ENCODE measurements at regions not wholly inside any gene's neighbourhood (a gene's known extent, or its start where the extent isn't known, plus 50 kb on each side); places are given as distances from the start of the nearest gene placed in this dataset.
A peak's percentile ranks its signal among the peaks of the same experiment; 100 is the strongest.

- Histone ChIP-seq H3K9me3 (no peaks in the 10 kb centered on the region), H3K4me1 (peaks cover 0 to 7% (median 2%) of the 10 kb centered on the region in 4 donors), H3K27ac (no peak overlapping the region), H3K4me3 (no peak overlapping the region), H3K27me3 (no peaks in the 10 kb centered on the region), H3K36me3 (no peaks in the 10 kb centered on the region)
- intact Hi-C loops (cut with DNase I; ENCODE audit: low total_unique reads), result no loop called here
- DNase-seq, result no peak
- in situ Hi-C loops (cut with MboI; ENCODE audit: low pct_ligation_motif_present in 1 of 4, low pct_unique_long_range_greater_than_20kb in 1 of 4, low sequenced_read_pairs in 3 of 4), result no loop called here
- WGBS, 2 donors (ENCODE audit: low coverage in 1 of 2), result 15 to 33% methylated on average over 2 of the region's 2 CpGs
- TF ChIP-seq POLR2A (IDR thresholded peaks at IDR 0.05), result no peak
- no peak for TF ChIP-seq EP300 (IDR thresholded peaks at IDR 0.05; ENCODE audit: low read depth)
- no peak for TF ChIP-seq CTCF (IDR thresholded peaks at IDR 0.05)
- TF ChIP-seq POLR2AphosphoS5 (IDR thresholded peaks at IDR 0.05), result no peak
Measured at GRCh38 chr2:67950919-67951318, 111.9 kb downstream of the C1D start.

- no peak for TF ChIP-seq EP300 (IDR thresholded peaks at IDR 0.05; ENCODE audit: low read depth)
- no peak for TF ChIP-seq CTCF (IDR thresholded peaks at IDR 0.05)
- TF ChIP-seq POLR2AphosphoS5 (IDR thresholded peaks at IDR 0.05), result no peak
- TF ChIP-seq POLR2A (IDR thresholded peaks at IDR 0.05), result no peak
- intact Hi-C loops (cut with DNase I; ENCODE audit: low total_unique reads), result no loop called here
- no peak for DNase-seq
Measured at GRCh38 chr2:67952066-67952465, 110.7 kb downstream of the C1D start.

GRCh38 chr2:67954093-67954748 lies 108.6 kb downstream of the C1D start:
- WGBS, 2 donors (ENCODE audit: low coverage in 1 of 2), result 0 to 45% methylated on average over 1 to 6 of the region's 6 CpGs
- peak; percentile 23 for DNase-seq
- Histone ChIP-seq H3K9me3 (no peaks in the 10 kb centered on the region), H3K4me3 (no peak overlapping the region), H3K27me3 (no peaks in the 10 kb centered on the region), H3K4me1 (peaks cover 0 to 7% (median 2%) of the 10 kb centered on the region in 4 donors), H3K27ac (no peak overlapping the region), H3K36me3 (no peaks in the 10 kb centered on the region)
- TF ChIP-seq POLR2AphosphoS5 (IDR thresholded peaks at IDR 0.05) (no peak), CTCF (IDR thresholded peaks at IDR 0.05) (no peak), EP300 (IDR thresholded peaks at IDR 0.05; ENCODE audit: low read depth) (no peak), POLR2A (IDR thresholded peaks at IDR 0.05) (no peak)
- intact Hi-C loops (cut with DNase I; ENCODE audit: low total_unique reads), result no loop called here
- in situ Hi-C loops (cut with MboI; ENCODE audit: low pct_ligation_motif_present in 1 of 4, low pct_unique_long_range_greater_than_20kb in 1 of 4, low sequenced_read_pairs in 3 of 4), result no loop called here

More at GRCh38 chr2:67952066-67952465, 110.7 kb downstream of the C1D start:
- in situ Hi-C loops (cut with MboI; ENCODE audit: low pct_ligation_motif_present in 1 of 4, low pct_unique_long_range_greater_than_20kb in 1 of 4, low sequenced_read_pairs in 3 of 4), result no loop called here
- no peak overlapping the region for H3K4me3 ChIP-seq
- no peaks in the 10 kb centered on the region for H3K36me3 ChIP-seq
- H3K27ac ChIP-seq, result no peak overlapping the region
- no peaks in the 10 kb centered on the region for H3K9me3 ChIP-seq
- WGBS, 2 donors (ENCODE audit: low coverage in 1 of 2), result 78 to 87% methylated on average over 3 to 4 of the region's 4 CpGs
- H3K27me3 ChIP-seq, result no peaks in the 10 kb centered on the region
- peaks cover 0 to 7% (median 2%) of the 10 kb centered on the region in 4 donors for H3K4me1 ChIP-seq

GRCh38 chr2:67955748-67956603 lies 106.8 kb downstream of the C1D start:
- intact Hi-C loops (cut with DNase I; ENCODE audit: low total_unique reads), result no loop called here
- no peak overlapping the region for H3K27ac ChIP-seq
- no peak overlapping the region for H3K4me3 ChIP-seq
- peaks cover 0 to 3% (median under 1%) of the 10 kb centered on the region in 4 donors for H3K4me1 ChIP-seq
- DNase-seq, result no peak
- H3K27me3 ChIP-seq, result no peaks in the 10 kb centered on the region
- TF ChIP-seq CTCF (IDR thresholded peaks at IDR 0.05) (no peak), EP300 (IDR thresholded peaks at IDR 0.05; ENCODE audit: low read depth) (no peak), POLR2A (IDR thresholded peaks at IDR 0.05) (no peak), POLR2AphosphoS5 (IDR thresholded peaks at IDR 0.05) (no peak)
- H3K36me3 ChIP-seq, result no peaks in the 10 kb centered on the region
- in situ Hi-C loops (cut with MboI; ENCODE audit: low pct_ligation_motif_present in 1 of 4, low pct_unique_long_range_greater_than_20kb in 1 of 4, low sequenced_read_pairs in 3 of 4), result no loop called here
- 84 to 94% methylated on average over 4 to 7 of the region's 7 CpGs for WGBS, 2 donors (ENCODE audit: low coverage in 1 of 2)
- no peaks in the 10 kb centered on the region for H3K9me3 ChIP-seq

Measured in transverse colon (tissue), 4 donors.